ENCODE measurements at regions not wholly inside any gene's neighbourhood (a gene's known extent, or its start where the extent isn't known, plus 50 kb on each side); places are given as distances from the start of the nearest gene placed in this dataset.

DNA sequence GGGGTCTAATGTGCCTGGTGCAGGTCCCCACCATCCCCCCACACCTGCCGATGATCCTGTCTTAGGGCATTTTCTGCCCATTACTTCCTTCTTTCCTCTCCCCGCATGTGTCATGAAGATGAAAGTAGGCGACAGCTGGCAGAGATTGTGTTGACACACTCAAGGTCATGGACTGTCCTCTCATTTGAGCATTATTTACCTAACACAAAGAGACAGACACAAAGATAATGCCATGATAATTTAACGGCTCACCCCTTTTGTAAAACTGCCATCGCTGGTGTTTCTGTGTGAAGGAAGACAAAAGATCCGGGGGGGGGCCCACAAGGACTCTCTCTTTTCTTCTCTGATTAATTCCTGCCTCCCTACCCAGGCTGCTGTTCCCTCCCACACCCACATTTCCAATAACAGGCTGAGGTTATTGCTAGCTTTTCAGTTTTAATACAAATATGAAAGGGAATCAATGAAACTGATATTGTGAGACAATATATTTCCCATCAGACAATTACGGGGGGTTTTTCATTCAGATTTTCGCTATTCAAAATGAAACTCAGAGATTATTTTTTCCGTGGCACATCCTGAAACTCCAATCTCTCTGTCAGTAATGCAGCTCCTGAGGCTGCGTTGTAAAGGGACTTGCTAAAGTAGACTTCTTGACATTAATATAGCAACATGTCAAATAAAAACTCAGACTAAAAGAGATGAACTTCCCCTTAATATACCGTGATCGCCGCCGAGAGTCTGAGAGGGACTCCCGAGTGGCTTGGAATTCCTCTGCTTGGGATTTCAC, 561.1 kb downstream of the NPHP4 start:
- no peak overlapping the region for H3K4me2 ChIP-seq (ENCODE audit: extremely low read depth, insufficient read depth, low read length)
- H3K27me3 ChIP-seq (ENCODE audit: control insufficient read depth, insufficient read depth, low read length), result no peaks in the 10 kb centered on the region
- DNase-seq (ENCODE audit: low read depth in 2 of 2), result no peak
- TF ChIP-seq CTCF (conservative IDR thresholded peaks at IDR 0.05 in 1 of 2, IDR thresholded peaks at IDR 0.05 in 1 of 2; ENCODE audit: low read depth in 1 of 2, low read length in 2 of 2) (no peak), EZH2 (IDR thresholded peaks at IDR 0.05; ENCODE audit: low read length, missing control alignments) (no peak)
- H3K9ac ChIP-seq (ENCODE audit: insufficient read depth, low read length), result no peak overlapping the region
- no peaks in the 10 kb centered on the region for H4K20me1 ChIP-seq (ENCODE audit: control insufficient read depth, extremely low read depth, insufficient read depth, low read length)
- no peaks in the 10 kb centered on the region for H3K9me3 ChIP-seq (ENCODE audit: control insufficient read depth, insufficient read depth, low read depth, low read length)
- no peaks in the 10 kb centered on the region for H3K36me3 ChIP-seq (ENCODE audit: control insufficient read depth, insufficient read depth, low read length)
- H3K4me1 ChIP-seq (ENCODE audit: control insufficient read depth, extremely low read depth, insufficient read depth, low read length), result no peaks in the 10 kb centered on the region
- no peaks in the 10 kb centered on the region for H3K79me2 ChIP-seq (ENCODE audit: control insufficient read depth, insufficient read depth, low read length)
- H2AFZ ChIP-seq (ENCODE audit: low read length), result no peak overlapping the region
- no peak overlapping the region for H3K4me3 ChIP-seq (replicated peaks in 1 of 4; ENCODE audit: control extremely low read depth in 1 of 4, insufficient read depth in 1 of 4, low read depth in 3 of 4, low read length in 4 of 4)
- no peak overlapping the region for H3K27ac ChIP-seq (ENCODE audit: insufficient read depth, low read length)

- no peaks in the 10 kb centered on the region for H3K36me3 ChIP-seq (ENCODE audit: control insufficient read depth, insufficient read depth, low read length)
- no peaks in the 10 kb centered on the region for H3K79me2 ChIP-seq (ENCODE audit: control insufficient read depth, insufficient read depth, low read length)
Observed at GRCh38 chr1:5430136-5430535, 562.1 kb downstream of the NPHP4 start.

GRCh38 chr1:5428351-5428750, 563.9 kb downstream of the NPHP4 start:
- Histone ChIP-seq H3K4me2 (ENCODE audit: extremely low read depth, insufficient read depth, low read length) (no peak overlapping the region), H3K9ac (ENCODE audit: insufficient read depth, low read length) (no peak overlapping the region), H3K27me3 (ENCODE audit: control insufficient read depth, insufficient read depth, low read length) (no peaks in the 10 kb centered on the region), H2AFZ (ENCODE audit: low read length) (no peak overlapping the region), H3K4me3 (replicated peaks in 1 of 4; ENCODE audit: control extremely low read depth in 1 of 4, insufficient read depth in 1 of 4, low read depth in 3 of 4, low read length in 4 of 4) (no peak overlapping the region), H3K9me3 (ENCODE audit: control insufficient read depth, insufficient read depth, low read depth, low read length) (no peaks in the 10 kb centered on the region), H4K20me1 (ENCODE audit: control insufficient read depth, extremely low read depth, insufficient read depth, low read length) (no peaks in the 10 kb centered on the region), H3K4me1 (ENCODE audit: control insufficient read depth, extremely low read depth, insufficient read depth, low read length) (no peaks in the 10 kb centered on the region), H3K79me2 (ENCODE audit: control insufficient read depth, insufficient read depth, low read length) (no peaks in the 10 kb centered on the region), H3K27ac (ENCODE audit: insufficient read depth, low read length) (no peak overlapping the region), H3K36me3 (ENCODE audit: control insufficient read depth, insufficient read depth, low read length) (no peaks in the 10 kb centered on the region)
- DNase-seq (ENCODE audit: low read depth in 2 of 2), result no peak
- TF ChIP-seq CTCF (conservative IDR thresholded peaks at IDR 0.05 in 1 of 2, IDR thresholded peaks at IDR 0.05 in 1 of 2; ENCODE audit: low read depth in 1 of 2, low read length in 2 of 2) (no peak), EZH2 (IDR thresholded peaks at IDR 0.05; ENCODE audit: low read length, missing control alignments) (no peak)

More at GRCh38 chr1:5430136-5430535, 562.1 kb downstream of the NPHP4 start:
- no peak overlapping the region for H3K4me3 ChIP-seq (replicated peaks in 1 of 4; ENCODE audit: control extremely low read depth in 1 of 4, insufficient read depth in 1 of 4, low read depth in 3 of 4, low read length in 4 of 4)
- H3K27ac ChIP-seq (ENCODE audit: insufficient read depth, low read length), result no peak overlapping the region
- H3K4me2 ChIP-seq (ENCODE audit: extremely low read depth, insufficient read depth, low read length), result no peak overlapping the region
- no peak overlapping the region for H2AFZ ChIP-seq (ENCODE audit: low read length)
- H3K4me1 ChIP-seq (ENCODE audit: control insufficient read depth, extremely low read depth, insufficient read depth, low read length), result no peaks in the 10 kb centered on the region
- H4K20me1 ChIP-seq (ENCODE audit: control insufficient read depth, extremely low read depth, insufficient read depth, low read length), result no peaks in the 10 kb centered on the region
- no peak overlapping the region for H3K9ac ChIP-seq (ENCODE audit: insufficient read depth, low read length)
- no peak for TF ChIP-seq CTCF (conservative IDR thresholded peaks at IDR 0.05 in 1 of 2, IDR thresholded peaks at IDR 0.05 in 1 of 2; ENCODE audit: low read depth in 1 of 2, low read length in 2 of 2)
- H3K9me3 ChIP-seq (ENCODE audit: control insufficient read depth, insufficient read depth, low read depth, low read length), result no peaks in the 10 kb centered on the region
- no peaks in the 10 kb centered on the region for H3K27me3 ChIP-seq (ENCODE audit: control insufficient read depth, insufficient read depth, low read length)
- DNase-seq (ENCODE audit: low read depth in 2 of 2), result no peak

Data from fibroblast of lung (primary cell).